Glomerular endothelial cell (primary cell): ENCODE measurements at regions not wholly inside any gene's neighbourhood (a gene's known extent, or its start where the extent isn't known, plus 50 kb on each side); places are given as distances from the start of the nearest gene placed in this dataset.

Experiments used
- DNase-seq: peaks from one replicate; pipeline ENCODE4 v3.0.0-alpha.2; 2011; ENCODE audit warnings: low read depth, low spot score; ENCODE audit errors: extremely low read depth

GRCh38 chr10:92790440-92790839, 57.9 kb upstream of the EXOC6 start:
- DNase-seq: no peak

DNA sequence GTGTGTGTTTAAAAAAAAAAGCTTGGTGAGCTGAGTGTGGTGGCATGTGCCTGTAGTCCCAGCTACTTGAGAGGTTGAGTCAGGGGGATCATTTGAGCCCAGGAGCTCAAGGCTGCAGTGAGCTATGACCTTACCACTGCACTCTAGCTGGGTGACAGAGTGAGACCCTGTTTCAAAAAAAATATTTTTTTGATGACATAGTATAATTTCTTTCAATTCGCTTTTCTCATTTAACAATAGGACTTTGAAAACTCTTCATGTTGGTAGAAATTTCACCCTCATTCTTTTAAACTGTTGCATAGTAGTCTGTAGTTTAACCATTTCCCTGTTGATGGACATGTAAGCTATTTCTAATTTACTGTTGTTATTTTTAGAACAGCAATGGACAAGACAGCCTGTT, 55.7 kb upstream of the EXOC6 start:
- no peak for DNase-seq
